NCI-H526 (cell line): ENCODE measurements at regions not wholly inside any gene's neighbourhood (a gene's known extent, or its start where the extent isn't known, plus 50 kb on each side); places are given as distances from the start of the nearest gene placed in this dataset.
"Not testable (repeated sequence)": the region's sequence is repeated elsewhere in the genome, so short reads cannot be mapped to it uniquely, and the experiment has no call there.

Source experiments
- DNase-seq, 2 experiments: peaks; one replicate each; lab custom pipeline; 2025; lab: John Stamatoyannopoulos, UW

- no peak for DNase-seq
Measured at GRCh38 chr10:36556468-36556867, 568.9 kb upstream of the ANKRD30A start.

GRCh38 chr10:36555036-36555435 is 570.4 kb upstream of the ANKRD30A start:
- no peak for DNase-seq

GRCh38 chr10:36547965-36548364 is 577.4 kb upstream of the ANKRD30A start:
- DNase-seq = no peak

- no peak for DNase-seq
Measured at GRCh38 chr10:36542493-36542892, 582.9 kb upstream of the ANKRD30A start.

GRCh38 chr10:36540611-36541010 is 584.8 kb upstream of the ANKRD30A start:
- no peak for DNase-seq

- DNase-seq = no peak
Measured at GRCh38 chr10:36538953-36539586, 586.3 kb upstream of the ANKRD30A start.

GRCh38 chr10:36534471-36535002 is 590.9 kb upstream of the ANKRD30A start:
- DNase-seq = no peak

- DNase-seq = no peak
Measured at GRCh38 chr10:36533861-36534260, 591.5 kb upstream of the ANKRD30A start.

GRCh38 chr10:36533316-36533715 is 592.1 kb upstream of the ANKRD30A start:
- DNase-seq = no peak

- DNase-seq = no peak
Measured at GRCh38 chr10:36531621-36532020, 593.8 kb upstream of the ANKRD30A start.

- no peak for DNase-seq
Measured at GRCh38 chr10:36526033-36526432, 599.4 kb upstream of the ANKRD30A start.

- DNase-seq = not testable (repeated sequence)
Measured at GRCh38 chr10:36524126-36524525, 601.3 kb upstream of the ANKRD30A start.

- no peak for DNase-seq
Measured at GRCh38 chr10:36519909-36520308, 605.5 kb upstream of the ANKRD30A start.

GRCh38 chr10:36516281-36516680 is 609.1 kb upstream of the ANKRD30A start:
- DNase-seq = no peak

- DNase-seq = no peak
Measured at GRCh38 chr10:36515319-36515718, 610.1 kb upstream of the ANKRD30A start.

- no peak for DNase-seq
Measured at GRCh38 chr10:36507715-36508114, 617.7 kb upstream of the ANKRD30A start.

- DNase-seq = no peak
Measured at GRCh38 chr10:36506697-36507496, 618.5 kb upstream of the ANKRD30A start.

- no peak for DNase-seq
Measured at GRCh38 chr10:36506261-36506660, 619.1 kb upstream of the ANKRD30A start.

- no peak for DNase-seq
Measured at GRCh38 chr10:36504758-36505157, 620.6 kb upstream of the ANKRD30A start.

GRCh38 chr10:36500266-36500665 is 625.1 kb upstream of the ANKRD30A start:
- DNase-seq = no peak

- DNase-seq = no peak
Measured at GRCh38 chr10:36499693-36500092, 625.7 kb upstream of the ANKRD30A start.

- DNase-seq = no peak
Measured at GRCh38 chr10:36496758-36497157, 628.6 kb upstream of the ANKRD30A start.

- DNase-seq = no peak
Measured at GRCh38 chr10:36494371-36494770, 631.0 kb upstream of the ANKRD30A start.
